NT2/D1 (cell line): ENCODE measurements at regions not wholly inside any gene's neighbourhood (a gene's known extent, or its start where the extent isn't known, plus 50 kb on each side); places are given as distances from the start of the nearest gene placed in this dataset.
A peak's percentile ranks its signal among the peaks of the same experiment; 100 is the strongest.

Source experiments
- DNase-seq: peaks from one replicate; pipeline ENCODE4 v3.0.0-alpha.2; 2011; ENCODE audit warnings: low read depth, low spot score
- H3K27me3 ChIP-seq: 2 replicates; pipeline ENCODE4 v1.6.0; 2011; ENCODE audit warnings: mild to moderate bottlenecking; ENCODE audit not compliant: insufficient read length, insufficient read depth
- H3K36me3 ChIP-seq: 2 replicates; pipeline ENCODE4 v1.6.1; 2011; ENCODE audit warnings: mild to moderate bottlenecking, low read length, mixed read lengths; ENCODE audit not compliant: insufficient read depth, insufficient read length
- H3K4me1 ChIP-seq: 2 replicates; pipeline ENCODE4 v1.5.1; 2011; ENCODE audit not compliant: insufficient read depth, insufficient read length
- H3K4me3 ChIP-seq: 2 replicates; pipeline ENCODE4 v1.5.1; 2011; ENCODE audit warnings: low read depth; ENCODE audit not compliant: insufficient read length
- H3K9ac ChIP-seq: 2 replicates; pipeline ENCODE4 v1.6.0; 2011; ENCODE audit warnings: low read depth; ENCODE audit not compliant: insufficient read length
- H3K9me3 ChIP-seq: 2 replicates; pipeline ENCODE4 v1.5.1; 2011; ENCODE audit warnings: mild to moderate bottlenecking, low read length; ENCODE audit not compliant: insufficient read depth
- SUZ12 ChIP-seq: IDR thresholded peaks from 2 replicates; pipeline ENCODE4 v1.6.1; 2011; ENCODE audit not compliant: insufficient read length, insufficient read depth; ENCODE audit errors: extremely low read depth
- YY1 ChIP-seq: IDR thresholded peaks from 2 replicates; pipeline ENCODE4 v1.6.1; 2011; ENCODE audit not compliant: insufficient read length, insufficient read depth
- ZNF274 ChIP-seq: IDR thresholded peaks from 2 replicates; pipeline ENCODE4 v1.6.1; 2011; ENCODE audit warnings: mild to moderate bottlenecking, low read depth, low read length

GRCh38 chr12:131603939-131604795 is 106.7 kb upstream of the SFSWAP start:
- no peak overlapping the region for H3K9ac ChIP-seq

GRCh38 chr12:131604859-131605258 is 106.0 kb upstream of the SFSWAP start:
- Histone ChIP-seq H3K4me1 (no peaks in the 10 kb centered on the region), H3K9me3 (no peaks in the 10 kb centered on the region), H3K27me3 (no peaks in the 10 kb centered on the region), H3K4me3 (no peak overlapping the region), H3K36me3 (no peaks in the 10 kb centered on the region), H3K9ac (no peak overlapping the region)
- no peak for DNase-seq
- no peak for TF ChIP-seq ZNF274
- TF ChIP-seq YY1: no peak
- no peak for TF ChIP-seq SUZ12

More at GRCh38 chr12:131603939-131604795, 106.7 kb upstream of the SFSWAP start:
- no peak for TF ChIP-seq SUZ12
- no peak for TF ChIP-seq YY1
- no peak for TF ChIP-seq ZNF274
- Histone ChIP-seq H3K4me3 (no peak overlapping the region), H3K27me3 (no peaks in the 10 kb centered on the region), H3K36me3 (no peaks in the 10 kb centered on the region), H3K9me3 (no peaks in the 10 kb centered on the region), H3K4me1 (no peaks in the 10 kb centered on the region)
- DNase-seq: no peak

GRCh38 chr12:131605304-131605829 is 105.5 kb upstream of the SFSWAP start:
- Histone ChIP-seq H3K4me3 (no peak overlapping the region), H3K4me1 (no peaks in the 10 kb centered on the region), H3K36me3 (no peaks in the 10 kb centered on the region), H3K27me3 (no peaks in the 10 kb centered on the region), H3K9me3 (no peaks in the 10 kb centered on the region), H3K9ac (no peak overlapping the region)
- no peak for DNase-seq
- TF ChIP-seq YY1: no peak

GRCh38 chr12:131606218-131606901 is 104.5 kb upstream of the SFSWAP start:
- no peaks in the 10 kb centered on the region for H3K27me3 ChIP-seq
- H3K4me3 ChIP-seq: no peak overlapping the region
- H3K4me1 ChIP-seq: no peaks in the 10 kb centered on the region
- no peak overlapping the region for H3K9ac ChIP-seq
- no peaks in the 10 kb centered on the region for H3K36me3 ChIP-seq
- no peak for DNase-seq
- H3K9me3 ChIP-seq: no peaks in the 10 kb centered on the region
- no peak for TF ChIP-seq ZNF274
- no peak for TF ChIP-seq SUZ12
- TF ChIP-seq YY1: no peak

GRCh38 chr12:131607658-131608447 is 103.0 kb upstream of the SFSWAP start:
- H3K9me3 ChIP-seq: no peaks in the 10 kb centered on the region
- H3K4me1 ChIP-seq: no peaks in the 10 kb centered on the region
- TF ChIP-seq ZNF274 (no peak), SUZ12 (no peak), YY1 (no peak)
- no peaks in the 10 kb centered on the region for H3K27me3 ChIP-seq
- no peak for DNase-seq
- H3K9ac ChIP-seq: no peak overlapping the region
- H3K36me3 ChIP-seq: no peaks in the 10 kb centered on the region
- no peak overlapping the region for H3K4me3 ChIP-seq

GRCh38 chr12:131608740-131609690 is 101.9 kb upstream of the SFSWAP start:
- Histone ChIP-seq H3K36me3 (no peaks in the 10 kb centered on the region), H3K9ac (no peak overlapping the region), H3K27me3 (no peaks in the 10 kb centered on the region), H3K4me1 (no peaks in the 10 kb centered on the region), H3K9me3 (no peaks in the 10 kb centered on the region), H3K4me3 (no peak overlapping the region)
- TF ChIP-seq SUZ12 (no peak), ZNF274 (no peak), YY1 (no peak)
- peak; percentile 62 for DNase-seq
